HFF-Myc (cell line): ENCODE measurements at regions not wholly inside any gene's neighbourhood (a gene's known extent, or its start where the extent isn't known, plus 50 kb on each side); places are given as distances from the start of the nearest gene placed in this dataset.

Experiments
- DNase-seq: peaks from one replicate; pipeline ENCODE4 v3.0.0-alpha.2; 2011; ENCODE audit warnings: low read depth; ENCODE audit errors: extremely low read depth
- H3K4me3 ChIP-seq: replicated peaks from 2 replicates; pipeline ENCODE4 v1.5.1; 2011; ENCODE audit warnings: low read depth, mild to moderate bottlenecking, control low read depth, low read length
- CTCF ChIP-seq: IDR thresholded peaks from 2 replicates; pipeline ENCODE4 v1.5.1; 2012; ENCODE audit warnings: mild to moderate bottlenecking, low read depth, low read length, control low read depth; ENCODE audit errors: missing control alignments

- H3K4me3 ChIP-seq = no peak overlapping the region
- TF ChIP-seq CTCF = no peak
- DNase-seq = no peak
Measured at GRCh38 chr3:109851854-109852253, 514.5 kb upstream of the DPPA4 start.

GRCh38 chr3:109852283-109852682 lies 514.9 kb upstream of the DPPA4 start:
- no peak for DNase-seq
- H3K4me3 ChIP-seq = no peak overlapping the region
- TF ChIP-seq CTCF = no peak

- TF ChIP-seq CTCF = no peak
- H3K4me3 ChIP-seq = no peak overlapping the region
- DNase-seq = no peak
Measured at GRCh38 chr3:109853077-109853731, 515.9 kb upstream of the DPPA4 start.

- DNase-seq = no peak
- no peak for TF ChIP-seq CTCF
Measured at GRCh38 chr3:109863701-109864100, 526.4 kb upstream of the DPPA4 start.

GRCh38 chr3:109864452-109864851 lies 527.1 kb upstream of the DPPA4 start:
- H3K4me3 ChIP-seq = no peak overlapping the region
- no peak for DNase-seq
- TF ChIP-seq CTCF = no peak

More at GRCh38 chr3:109863701-109864100, 526.4 kb upstream of the DPPA4 start:
- no peak overlapping the region for H3K4me3 ChIP-seq

- TF ChIP-seq CTCF = no peak
- DNase-seq = no peak
- no peak overlapping the region for H3K4me3 ChIP-seq
Measured at GRCh38 chr3:109869586-109869985, 532.2 kb upstream of the DPPA4 start.
